IPS DF 6.9 (cell line): ENCODE measurements at regions not wholly inside any gene's neighbourhood (a gene's known extent, or its start where the extent isn't known, plus 50 kb on each side); places are given as distances from the start of the nearest gene placed in this dataset.
"Not testable (repeated sequence)": the region's sequence is repeated elsewhere in the genome, so short reads cannot be mapped to it uniquely, and the experiment has no call there.

ENCODE experiments used
- DNase-seq: peaks from one replicate; pipeline ENCODE4 v3.0.0-alpha.2; 2013; ENCODE audit warnings: low read depth, low spot score
- H3K27ac ChIP-seq: one replicate; pipeline ENCODE4 v1.5.1; 2013; ENCODE audit warnings: low read length, control low read depth
- H3K27me3 ChIP-seq: 2 replicates; pipeline ENCODE4 v1.6.1; 2013; ENCODE audit warnings: mild to moderate bottlenecking, low read length; ENCODE audit not compliant: control insufficient read depth, insufficient read depth
- H3K36me3 ChIP-seq: 2 replicates; pipeline ENCODE4 v1.6.1; 2013; ENCODE audit warnings: low read length; ENCODE audit not compliant: control insufficient read depth, insufficient read depth
- H3K4me1 ChIP-seq: 2 replicates; pipeline ENCODE4 v1.6.1; 2013; ENCODE audit warnings: low read length; ENCODE audit not compliant: control insufficient read depth, insufficient read depth
- H3K4me3 ChIP-seq: 2 replicates; pipeline ENCODE4 v1.5.1; 2013; ENCODE audit warnings: mild to moderate bottlenecking, low read length
- H3K9me3 ChIP-seq: 2 replicates; pipeline ENCODE4 v1.6.1; 2013; ENCODE audit warnings: low read length, inconsistent platforms; ENCODE audit not compliant: control insufficient read depth, insufficient read depth
- WGBS: extraction: QIAGEN DNeasy Blood & Tissue Kit; methylation state at CpG from one replicate; pipeline ENCODE4 v1.1.7; 2013; ENCODE audit warnings: mixed read lengths, missing lambda C conversion rate; ENCODE audit not compliant: insufficient read length, insufficient coverage; 5-methylcytosine and 5-hydroxymethylcytosine counted together

DNA sequence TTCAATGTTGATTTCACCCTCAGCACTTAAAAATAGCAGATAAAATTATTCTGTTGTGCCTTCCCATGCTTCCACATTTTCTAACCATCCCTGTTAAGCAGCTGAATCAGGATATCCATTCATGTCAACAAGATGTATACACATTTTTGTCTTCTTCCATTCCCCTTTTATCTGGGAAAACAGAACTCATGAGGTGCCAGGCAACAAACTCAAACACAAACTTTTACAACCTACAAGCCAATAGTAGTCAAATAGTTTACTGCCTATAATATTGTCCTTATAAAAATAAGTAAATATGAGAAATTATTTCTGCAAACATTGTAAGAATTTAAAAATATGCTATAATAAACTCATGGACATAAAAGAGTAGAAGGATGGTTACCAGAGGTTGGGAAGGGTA lies 1569.8 kb downstream of the REEP3 start:
- Histone ChIP-seq H3K36me3 (no peaks in the 10 kb centered on the region), H3K27me3 (no peaks in the 10 kb centered on the region), H3K9me3 (no peaks in the 10 kb centered on the region), H3K4me3 (no peak overlapping the region), H3K27ac (no peak overlapping the region), H3K4me1 (no peaks in the 10 kb centered on the region)
- no peak for DNase-seq

DNA sequence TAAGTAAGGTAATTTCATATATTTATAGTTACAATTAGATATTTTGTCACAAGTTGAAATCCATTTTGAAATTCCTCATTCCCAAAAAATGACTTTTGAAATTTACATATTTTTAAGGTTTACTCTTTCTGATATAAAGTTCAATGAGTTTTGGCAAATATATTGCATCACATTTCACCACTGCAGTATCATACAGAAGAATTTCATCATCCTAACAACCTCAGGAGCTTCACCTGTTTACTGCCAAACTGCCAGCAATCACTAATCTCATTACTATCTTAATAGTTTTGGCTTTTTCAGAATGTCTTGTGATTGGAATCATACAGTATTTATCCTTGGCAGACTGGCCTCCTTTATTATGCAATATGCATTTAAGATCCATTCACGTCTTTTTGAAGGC lies 1578.9 kb downstream of the REEP3 start:
- Histone ChIP-seq H3K27me3 (no peaks in the 10 kb centered on the region), H3K9me3 (no peaks in the 10 kb centered on the region), H3K27ac (no peak overlapping the region), H3K4me1 (no peaks in the 10 kb centered on the region), H3K4me3 (no peak overlapping the region), H3K36me3 (no peaks in the 10 kb centered on the region)
- no CpG with 5 or more reads among the region's 1 CpG for WGBS
- DNase-seq, result no peak

DNA sequence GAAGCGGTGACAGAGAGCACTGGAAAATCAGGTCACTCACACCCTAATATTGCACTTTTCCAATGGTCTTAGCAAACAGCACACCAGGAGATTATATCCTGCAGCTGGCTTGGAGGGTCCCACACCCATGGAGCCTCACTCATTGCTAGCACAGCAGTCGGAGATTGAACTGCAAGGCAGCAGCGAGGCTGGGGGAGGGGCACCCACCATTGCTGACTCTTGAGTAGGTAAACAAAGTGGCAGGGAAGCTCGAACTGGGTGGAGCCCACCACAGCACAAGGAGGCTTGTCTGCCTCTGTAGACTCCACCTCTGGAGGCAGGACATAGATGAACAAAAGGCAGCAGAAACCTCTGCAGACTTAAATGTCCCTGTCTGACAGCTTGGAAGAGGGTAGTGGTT lies 1579.7 kb downstream of the REEP3 start:
- no CpG with 5 or more reads among the region's 4 CpGs for WGBS
- not testable (repeated sequence) for H3K9me3 ChIP-seq, H3K27ac ChIP-seq, DNase-seq, H3K36me3 ChIP-seq, H3K27me3 ChIP-seq, H3K4me3 ChIP-seq, H3K4me1 ChIP-seq

DNA sequence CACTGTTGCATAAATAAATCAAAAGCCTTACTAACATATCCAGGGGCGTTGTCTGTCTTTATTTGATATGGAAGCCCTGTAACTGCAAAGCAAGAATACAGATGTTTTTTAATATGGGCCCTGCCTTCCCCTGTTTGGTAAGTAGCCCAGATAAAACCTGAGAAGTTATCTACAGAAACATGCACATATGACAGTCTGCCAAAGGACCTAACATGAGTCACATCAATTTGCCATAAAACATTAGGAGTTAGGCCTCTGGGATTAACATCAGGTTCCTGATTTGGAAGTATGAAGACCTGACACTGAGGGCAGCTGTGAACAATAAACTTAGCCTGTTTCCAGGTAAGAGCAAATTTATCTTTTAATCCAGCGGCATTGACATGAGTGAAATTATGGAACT lies 1588.8 kb downstream of the REEP3 start:
- DNase-seq, result no peak
- Histone ChIP-seq H3K27ac (no peak overlapping the region), H3K36me3 (no peaks in the 10 kb centered on the region), H3K4me3 (no peak overlapping the region), H3K9me3 (no peaks in the 10 kb centered on the region), H3K27me3 (no peaks in the 10 kb centered on the region), H3K4me1 (no peaks in the 10 kb centered on the region)
- no CpG with 5 or more reads among the region's 2 CpGs for WGBS

DNA sequence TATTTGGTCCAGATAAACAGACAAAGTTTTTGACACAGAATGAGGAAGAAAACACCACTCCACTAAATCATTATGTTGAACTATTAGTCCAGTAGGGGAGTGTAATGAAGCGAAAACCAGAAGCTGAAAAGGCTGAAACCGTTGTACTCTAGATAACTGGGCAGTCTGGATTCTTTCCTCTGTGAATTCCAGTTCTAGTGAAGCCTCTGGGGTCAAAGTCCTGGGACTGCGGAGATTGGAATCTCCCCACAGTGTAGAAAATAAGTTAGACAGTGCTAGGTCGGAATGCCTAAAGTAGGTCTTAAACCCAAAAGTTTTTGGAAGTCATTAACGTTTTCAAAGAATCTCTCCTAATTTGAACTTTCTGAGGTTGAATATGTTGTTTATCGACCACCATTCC lies 1589.9 kb downstream of the REEP3 start:
- H3K36me3 ChIP-seq, DNase-seq, H3K4me1 ChIP-seq, H3K27ac ChIP-seq, H3K9me3 ChIP-seq, H3K4me3 ChIP-seq, H3K27me3 ChIP-seq: not testable (repeated sequence)
- WGBS, result no CpG with 5 or more reads among the region's 6 CpGs

DNA sequence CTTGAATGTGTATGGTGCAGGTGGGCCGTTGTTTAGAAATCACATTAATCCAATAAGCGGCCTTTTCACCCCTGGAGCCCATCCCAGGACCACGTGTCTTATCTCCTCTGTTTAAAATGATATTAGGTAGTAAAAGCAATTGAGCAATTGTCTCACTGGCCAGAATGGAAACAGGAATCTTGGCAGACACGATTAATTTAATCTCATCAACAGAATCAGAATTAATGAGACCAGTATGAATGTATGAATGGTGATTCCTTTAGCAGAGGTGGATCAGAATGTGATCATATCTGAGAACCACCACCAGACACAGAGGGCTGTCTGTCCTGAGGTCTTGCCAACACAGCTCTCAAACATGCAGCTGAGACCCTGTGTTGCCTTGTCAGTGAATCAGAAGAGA lies 1591.4 kb downstream of the REEP3 start:
- H3K4me1 ChIP-seq, result no peaks in the 10 kb centered on the region
- H3K9me3 ChIP-seq, result no peaks in the 10 kb centered on the region
- no CpG with 5 or more reads among the region's 4 CpGs for WGBS
- H3K36me3 ChIP-seq, result no peaks in the 10 kb centered on the region
- no peak overlapping the region for H3K4me3 ChIP-seq
- H3K27ac ChIP-seq, result no peak overlapping the region
- H3K27me3 ChIP-seq, result no peaks in the 10 kb centered on the region
- DNase-seq, result no peak

DNA sequence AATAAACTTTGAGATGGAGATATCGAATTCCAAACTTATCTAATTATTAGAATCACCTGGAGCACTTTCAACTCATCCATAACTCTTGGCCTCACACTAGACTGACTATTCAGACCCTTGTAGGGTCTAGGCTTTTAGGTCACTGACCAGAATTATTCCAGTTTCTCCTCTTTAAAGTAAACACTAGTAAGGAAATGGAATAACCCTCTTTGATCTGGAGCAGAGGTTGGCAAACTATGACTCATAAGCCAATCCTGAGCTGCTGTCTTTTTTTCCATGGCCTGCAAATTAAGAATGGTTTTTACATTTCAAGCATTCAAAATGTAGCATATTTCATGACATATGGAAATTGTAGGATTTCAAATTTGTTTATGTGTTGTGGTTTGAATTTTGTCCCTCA lies 1601.9 kb downstream of the REEP3 start:
- Histone ChIP-seq H3K4me1 (no peaks in the 10 kb centered on the region), H3K27me3 (no peaks in the 10 kb centered on the region), H3K27ac (no peak overlapping the region), H3K4me3 (no peak overlapping the region), H3K36me3 (no peaks in the 10 kb centered on the region), H3K9me3 (no peaks in the 10 kb centered on the region)
- WGBS, result no CpG with 5 or more reads among the region's 1 CpG
- no peak for DNase-seq

DNA sequence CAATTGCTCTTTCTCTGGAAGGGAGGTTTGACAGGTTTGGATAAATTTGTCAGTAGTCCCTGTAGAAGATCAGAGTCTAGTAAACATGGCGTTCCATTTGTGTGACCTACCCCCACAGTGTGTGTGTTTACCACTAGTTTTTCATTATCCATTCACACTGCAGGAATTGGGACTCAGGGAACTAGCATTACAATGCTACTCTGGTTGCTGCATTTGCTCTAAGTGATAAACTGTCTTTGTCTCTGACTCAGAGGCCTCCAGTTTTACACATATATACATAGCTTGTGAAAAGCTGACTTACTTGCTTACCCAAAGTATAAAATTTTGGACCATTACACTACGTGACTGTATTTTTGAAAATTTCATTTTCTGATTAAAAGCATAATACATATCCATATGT lies 1604.0 kb downstream of the REEP3 start:
- Histone ChIP-seq H3K27ac (no peak overlapping the region), H3K27me3 (no peaks in the 10 kb centered on the region), H3K4me3 (no peak overlapping the region), H3K4me1 (no peaks in the 10 kb centered on the region), H3K9me3 (no peaks in the 10 kb centered on the region), H3K36me3 (no peaks in the 10 kb centered on the region)
- WGBS, result no CpG with 5 or more reads among the region's 2 CpGs
- DNase-seq, result no peak

DNA sequence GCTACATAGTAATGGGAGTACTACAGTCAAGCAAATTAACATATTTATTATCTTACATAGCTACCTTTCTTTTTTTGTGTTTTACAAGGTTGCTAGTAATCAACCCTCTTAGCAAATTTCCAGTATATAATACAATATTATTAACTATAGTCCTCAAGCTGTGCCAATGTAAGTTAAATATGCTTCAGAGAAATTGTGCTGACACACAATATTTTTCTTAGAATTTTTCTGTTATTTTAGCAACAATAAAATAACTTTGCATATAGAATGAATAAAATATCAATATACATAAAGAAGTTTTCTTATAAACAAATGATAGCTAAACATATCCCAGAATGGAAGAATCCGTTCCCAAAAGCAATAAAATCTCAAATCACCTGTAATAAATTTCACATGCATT lies 1605.1 kb downstream of the REEP3 start:
- no CpG with 5 or more reads among the region's 1 CpG for WGBS
- H3K4me3 ChIP-seq, result no peak overlapping the region
- no peaks in the 10 kb centered on the region for H3K27me3 ChIP-seq
- H3K36me3 ChIP-seq, result no peaks in the 10 kb centered on the region
- no peaks in the 10 kb centered on the region for H3K4me1 ChIP-seq
- no peaks in the 10 kb centered on the region for H3K9me3 ChIP-seq
- H3K27ac ChIP-seq, result no peak overlapping the region
- no peak for DNase-seq

DNA sequence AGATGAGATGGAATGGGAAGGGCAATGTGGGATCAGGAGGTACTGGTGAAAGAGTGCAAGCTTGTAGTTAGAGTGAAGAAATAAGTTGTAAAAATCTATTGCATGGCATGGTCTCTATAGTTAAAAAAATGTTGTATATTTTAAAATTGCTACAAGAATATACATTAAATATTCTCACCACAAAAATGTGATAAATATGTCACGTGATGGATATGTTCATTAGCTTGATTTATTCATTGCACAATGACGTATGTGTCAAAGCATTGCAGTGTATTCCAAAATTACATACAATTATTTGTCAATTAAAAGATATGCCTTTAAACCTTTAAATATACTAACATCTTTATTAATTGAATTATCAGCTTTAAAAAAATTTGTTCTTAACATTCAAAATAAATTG lies 1607.1 kb downstream of the REEP3 start:
- H3K27me3 ChIP-seq, result no peaks in the 10 kb centered on the region
- WGBS, result no CpG with 5 or more reads among the region's 2 CpGs
- no peaks in the 10 kb centered on the region for H3K4me1 ChIP-seq
- H3K36me3 ChIP-seq, result no peaks in the 10 kb centered on the region
- no peak overlapping the region for H3K4me3 ChIP-seq
- DNase-seq, result no peak
- H3K9me3 ChIP-seq, result no peaks in the 10 kb centered on the region
- H3K27ac ChIP-seq, result no peak overlapping the region

GRCh38 chr10:65130162-65130758 lies 1609.1 kb downstream of the REEP3 start:
- Histone ChIP-seq H3K4me3 (no peak overlapping the region), H3K4me1 (no peaks in the 10 kb centered on the region), H3K27me3 (no peaks in the 10 kb centered on the region), H3K9me3 (no peaks in the 10 kb centered on the region), H3K27ac (no peak overlapping the region), H3K36me3 (no peaks in the 10 kb centered on the region)
- no peak for DNase-seq
- WGBS, result no CpG with 5 or more reads among the region's 1 CpG
